C4-2B (cell line): ENCODE measurements at regions not wholly inside any gene's neighbourhood (a gene's known extent, or its start where the extent isn't known, plus 50 kb on each side); places are given as distances from the start of the nearest gene placed in this dataset.

Experiments
- H3K27ac ChIP-seq: fragments of 450-650 bp; 2 replicates; pipeline ENCODE4 v1.5.1; 2017
- CTCF ChIP-seq: fragments of 450-650 bp; conservative IDR thresholded peaks from 2 replicates; pipeline ENCODE4 v1.5.1; 2017; ENCODE audit warnings: mild to moderate bottlenecking
- ZFX ChIP-seq: fragments of 450-650 bp; IDR thresholded peaks from 2 replicates; pipeline ENCODE4 v1.6.1; 2017

GRCh38 chr20:39631557-39631956, 669.4 kb downstream of the DHX35 start:
- no peak for TF ChIP-seq CTCF
- TF ChIP-seq ZFX: no peak
- no peak overlapping the region for H3K27ac ChIP-seq

- TF ChIP-seq ZFX (no peak), CTCF (no peak)
- H3K27ac ChIP-seq: no peak overlapping the region
Measured at GRCh38 chr20:39630215-39630908, 668.2 kb downstream of the DHX35 start.

- TF ChIP-seq CTCF (no peak), ZFX (no peak)
- H3K27ac ChIP-seq: no peak overlapping the region
Measured at GRCh38 chr20:39627765-39628164, 665.6 kb downstream of the DHX35 start.

- no peak for TF ChIP-seq ZFX
- TF ChIP-seq CTCF: no peak
- H3K27ac ChIP-seq: no peak overlapping the region
Measured at GRCh38 chr20:39624316-39624715, 662.2 kb downstream of the DHX35 start.

GRCh38 chr20:39623584-39624234, 661.6 kb downstream of the DHX35 start:
- no peak for TF ChIP-seq CTCF
- TF ChIP-seq ZFX: no peak
- no peak overlapping the region for H3K27ac ChIP-seq

- no peak overlapping the region for H3K27ac ChIP-seq
- TF ChIP-seq ZFX: no peak
- TF ChIP-seq CTCF: no peak
Measured at GRCh38 chr20:39619271-39619785, 657.2 kb downstream of the DHX35 start.

GRCh38 chr20:39611901-39612300, 649.8 kb downstream of the DHX35 start:
- TF ChIP-seq ZFX (no peak), CTCF (no peak)
- H3K27ac ChIP-seq: no peak overlapping the region
